ENCODE measurements at regions not wholly inside any gene's neighbourhood (a gene's known extent, or its start where the extent isn't known, plus 50 kb on each side); places are given as distances from the start of the nearest gene placed in this dataset.
A peak's percentile ranks its signal among the peaks of the same experiment; 100 is the strongest.
"Not testable (repeated sequence)": the region's sequence is repeated elsewhere in the genome, so short reads cannot be mapped to it uniquely, and the experiment has no call there.

GRCh38 chr5:67802766-67803165 is 412.8 kb upstream of the PIK3R1 start:
- no peak for DNase-seq

GRCh38 chr5:67799732-67800234 is 415.8 kb upstream of the PIK3R1 start:
- DNase-seq: no peak

GRCh38 chr5:67798470-67798869 is 417.1 kb upstream of the PIK3R1 start:
- not testable (repeated sequence) for DNase-seq

- DNase-seq: no peak
Observed at GRCh38 chr5:67795781-67796477, 419.6 kb upstream of the PIK3R1 start.

- DNase-seq: no peak
Observed at GRCh38 chr5:67793966-67794365, 421.6 kb upstream of the PIK3R1 start.

GRCh38 chr5:67793418-67793817 is 422.1 kb upstream of the PIK3R1 start:
- DNase-seq: peak; percentile 58

GRCh38 chr5:67792891-67793290 is 422.7 kb upstream of the PIK3R1 start:
- DNase-seq: peak; percentile 58

- no peak for DNase-seq
Observed at GRCh38 chr5:67790390-67790789, 425.2 kb upstream of the PIK3R1 start.

- not testable (repeated sequence) for DNase-seq
Observed at GRCh38 chr5:67779893-67780623, 435.5 kb upstream of the PIK3R1 start.

- no peak for DNase-seq
Observed at GRCh38 chr5:67774786-67775185, 440.8 kb upstream of the PIK3R1 start.

GRCh38 chr5:67774267-67774552 is 441.3 kb upstream of the PIK3R1 start:
- DNase-seq: no peak

GRCh38 chr5:67773411-67774266 is 441.9 kb upstream of the PIK3R1 start:
- peak; percentile 74 for DNase-seq

- no peak for DNase-seq
Observed at GRCh38 chr5:67771791-67772190, 443.8 kb upstream of the PIK3R1 start.

- no peak for DNase-seq
Observed at GRCh38 chr5:67771221-67771620, 444.3 kb upstream of the PIK3R1 start.

- DNase-seq: no peak
Observed at GRCh38 chr5:67770431-67771025, 445.0 kb upstream of the PIK3R1 start.

GRCh38 chr5:67765697-67766096 is 449.9 kb upstream of the PIK3R1 start:
- no peak for DNase-seq

GRCh38 chr5:67757771-67758170 is 457.8 kb upstream of the PIK3R1 start:
- not testable (repeated sequence) for DNase-seq

GRCh38 chr5:67752357-67752708 is 463.2 kb upstream of the PIK3R1 start:
- no peak for DNase-seq

- DNase-seq: no peak
Observed at GRCh38 chr5:67748165-67748690, 467.3 kb upstream of the PIK3R1 start.

- no peak for DNase-seq
Observed at GRCh38 chr5:67747096-67747495, 468.5 kb upstream of the PIK3R1 start.

GRCh38 chr5:67746608-67747007 is 468.9 kb upstream of the PIK3R1 start:
- DNase-seq: not testable (repeated sequence)

- DNase-seq: no peak
Observed at GRCh38 chr5:67746103-67746502, 469.5 kb upstream of the PIK3R1 start.

GRCh38 chr5:67732921-67733320 is 482.6 kb upstream of the PIK3R1 start:
- DNase-seq: no peak

Measured in NCI-H146 (cell line).